D721Med (cell line): ENCODE measurements at regions not wholly inside any gene's neighbourhood (a gene's known extent, or its start where the extent isn't known, plus 50 kb on each side); places are given as distances from the start of the nearest gene placed in this dataset.

Experiments used
- DNase-seq: peaks from one replicate; pipeline ENCODE4 v3.0.0; 2011; ENCODE audit warnings: low spot score; ENCODE audit not compliant: insufficient read length
- FAIRE-seq: peaks from 2 replicates; lab custom pipeline; 2011; peaks lifted over from hg19 to GRCh38; lab: Jason Lieb, UNC
- CTCF ChIP-seq: IDR thresholded peaks from 2 replicates; pipeline ENCODE4 v1.5.1; 2012; ENCODE audit warnings: mild to moderate bottlenecking, control low read depth; ENCODE audit not compliant: insufficient read depth; ENCODE audit errors: missing control alignments

- no peak for TF ChIP-seq CTCF
- no peak for FAIRE-seq
- no peak for DNase-seq
Measured at GRCh38 chr1:182238421-182238820, 153.2 kb downstream of the GLUL start.

- FAIRE-seq (no peak), DNase-seq (no peak)
- no peak for TF ChIP-seq CTCF
Measured at GRCh38 chr1:182237329-182237728, 154.3 kb downstream of the GLUL start.

GRCh38 chr1:182236651-182237077 lies 154.9 kb downstream of the GLUL start:
- no peak for TF ChIP-seq CTCF
- FAIRE-seq (no peak), DNase-seq (no peak)

- no peak for DNase-seq
- TF ChIP-seq CTCF, result no peak
- FAIRE-seq, result no peak
Measured at GRCh38 chr1:182235952-182236650, 155.5 kb downstream of the GLUL start.

GRCh38 chr1:182235604-182235951 lies 156.0 kb downstream of the GLUL start:
- DNase-seq (no peak), FAIRE-seq (no peak)
- TF ChIP-seq CTCF, result no peak

GRCh38 chr1:182229921-182230491 lies 161.6 kb downstream of the GLUL start:
- peak; percentile 53 for DNase-seq

More at GRCh38 chr1:182229921-182230491, 161.6 kb downstream of the GLUL start:
- peak; percentile 98 for FAIRE-seq
- no peak for TF ChIP-seq CTCF
